H1 (cell line): ENCODE measurements at regions not wholly inside any gene's neighbourhood (a gene's known extent, or its start where the extent isn't known, plus 50 kb on each side); places are given as distances from the start of the nearest gene placed in this dataset.

Experiments
- CTCF ChIA-PET: fragments of 300-600 bp; sonication (Branson Sonifier 250); formaldehyde crosslinking; loops from one replicate; lab custom pipeline; 2021; ENCODE audit not compliant: partially characterized antibody; lab: Charles Lee
- POLR2A ChIA-PET: fragments of 300-600 bp; sonication (Branson Sonifier 250); formaldehyde crosslinking; loops from one replicate; lab custom pipeline; 2021; ENCODE audit warnings: inconsistent platforms; ENCODE audit not compliant: partially characterized antibody; lab: Charles Lee
- DNase-seq, 2 experiments: peaks; one replicate each; pipeline versions ENCODE4 v3.0.0 to v3.0.0-alpha.2; 2010 to 2022; ENCODE audit warnings: low spot score in 2 of 2, low read depth in 1 of 2, mixed read lengths in 1 of 2
- FAIRE-seq: peaks from 2 replicates; lab custom pipeline; 2011; peaks lifted over from hg19 to GRCh38; lab: Jason Lieb, UNC
- H2AFZ ChIP-seq: 2 replicates; pipeline ENCODE4 v1.8.1; 2012; ENCODE audit warnings: low read length, inconsistent platforms
- H2AK5ac ChIP-seq: 2 replicates; pipeline ENCODE4 v1.6.1; 2013; ENCODE audit warnings: low read depth, low read length
- H2BK120ac ChIP-seq: replicated peaks from 2 replicates; pipeline ENCODE3; 2013; ENCODE audit warnings: low read depth, low read length, inconsistent platforms
- H2BK12ac ChIP-seq: 2 replicates; pipeline ENCODE4 v1.6.1; 2013; ENCODE audit warnings: low read depth, low read length
- H2BK15ac ChIP-seq: 2 replicates; pipeline ENCODE4 v1.6.1; 2013; ENCODE audit warnings: low read length
- H2BK20ac ChIP-seq: 2 replicates; pipeline ENCODE4 v1.6.1; 2013; ENCODE audit warnings: low read length
- H2BK5ac ChIP-seq: 2 replicates; pipeline ENCODE4 v1.6.1; 2013; ENCODE audit warnings: low read depth, low read length
- H3K14ac ChIP-seq: 2 replicates; pipeline ENCODE4 v1.6.1; 2013; ENCODE audit warnings: inconsistent platforms; ENCODE audit not compliant: insufficient read length
- H3K18ac ChIP-seq: 2 replicates; pipeline ENCODE4 v1.6.1; 2013; ENCODE audit warnings: low read length; ENCODE audit errors: extremely low read depth
- H3K23ac ChIP-seq: 2 replicates; pipeline ENCODE4 v1.6.1; 2013; ENCODE audit warnings: inconsistent platforms; ENCODE audit not compliant: insufficient read length
- H3K23me2 ChIP-seq: 2 replicates; pipeline ENCODE4 v1.6.1; 2013; ENCODE audit warnings: low read depth, low read length
- H3K27ac ChIP-seq: 2 replicates; pipeline ENCODE4 v1.6.1; 2011; ENCODE audit warnings: low read depth, low read length, inconsistent platforms
- H3K27me3 ChIP-seq, 4 experiments: replicated peaks in 1 of 4; 1 replicate in 1 of 4; 2 replicates in 3 of 4; pipeline versions ENCODE4 v1.6.1 to v1.8.1; 2011 to 2013; ENCODE audit warnings: low read length in 3 of 4, mild to moderate bottlenecking in 3 of 4, inconsistent platforms in 2 of 4, mixed read lengths in 2 of 4, moderate library complexity in 1 of 4; ENCODE audit not compliant: control insufficient read depth in 3 of 4, insufficient read depth in 3 of 4; ENCODE audit errors: extremely low read depth in 1 of 4
- H3K36me3 ChIP-seq, 4 experiments: 2 replicates each; pipeline versions ENCODE4 v1.6.1 to v1.8.1; 2011 to 2013; ENCODE audit warnings: mild to moderate bottlenecking in 4 of 4, low read length in 3 of 4, moderate library complexity in 2 of 4, control low read depth in 1 of 4, inconsistent platforms in 1 of 4; ENCODE audit not compliant: insufficient read depth in 4 of 4, control insufficient read depth in 2 of 4
- H3K4ac ChIP-seq: replicated peaks from 2 replicates; pipeline ENCODE3; 2013; ENCODE audit warnings: low read length, low read depth, mixed read lengths, inconsistent platforms; ENCODE audit not compliant: insufficient read length
- H3K4me1 ChIP-seq, 4 experiments: replicated peaks in 1 of 4; 1 replicate in 1 of 4; 2 replicates in 3 of 4; pipeline versions ENCODE4 v1.6.1 to v1.8.1; 2011 to 2013; ENCODE audit warnings: low read length in 3 of 4, inconsistent platforms in 2 of 4, mixed read lengths in 1 of 4; ENCODE audit not compliant: insufficient read depth in 4 of 4, control insufficient read depth in 3 of 4
- H3K4me2 ChIP-seq, 2 experiments: 2 replicates each; pipeline versions ENCODE4 v1.6.1 to v1.8.1; 2011 to 2013; ENCODE audit warnings: low read depth in 2 of 2, low read length in 2 of 2, control low read depth in 1 of 2, inconsistent platforms in 1 of 2, mild to moderate bottlenecking in 1 of 2; ENCODE audit not compliant: insufficient read depth in 1 of 2
- H3K4me3 ChIP-seq, 4 experiments: fragments of 200-600, 300-600 bp in 1 of 4; sonication (generic), shearing (Covaris generic), sonication (Bioruptor Twin) in 1 of 4; 2 replicates each; pipeline versions ENCODE4 v1.5.1 to v1.8.1; 2011 to 2016; ENCODE audit warnings: low read length in 4 of 4, low read depth in 3 of 4, control low read depth in 2 of 4, inconsistent platforms in 2 of 4, mild to moderate bottlenecking in 2 of 4, mixed read lengths in 1 of 4, moderate library complexity in 1 of 4; ENCODE audit not compliant: insufficient read depth in 2 of 4; ENCODE audit errors: extremely low read depth in 1 of 4
- H3K56ac ChIP-seq: replicated peaks from 2 replicates; pipeline ENCODE3; 2013; ENCODE audit warnings: low read depth, mild to moderate bottlenecking, mixed read lengths, low read length, inconsistent platforms; ENCODE audit not compliant: insufficient read length
- H3K79me1 ChIP-seq: 2 replicates; pipeline ENCODE4 v1.6.1; 2013; ENCODE audit warnings: low read depth, low read length, control low read depth
- H3K79me2 ChIP-seq, 2 experiments: 2 replicates each; pipeline versions ENCODE4 v1.6.1 to v1.8.1; 2012 to 2013; ENCODE audit warnings: low read length in 2 of 2, mild to moderate bottlenecking in 2 of 2, inconsistent platforms in 1 of 2; ENCODE audit not compliant: insufficient read depth in 2 of 2, control insufficient read depth in 1 of 2
- H3K9ac ChIP-seq, 4 experiments: replicated peaks in 1 of 4; 1 replicate in 1 of 4; 2 replicates in 3 of 4; pipeline versions ENCODE4 v1.6.1 to v1.8.1; 2011 to 2013; ENCODE audit warnings: low read depth in 3 of 4, low read length in 3 of 4, control low read depth in 2 of 4, mild to moderate bottlenecking in 2 of 4, moderate library complexity in 2 of 4, inconsistent platforms in 1 of 4; ENCODE audit errors: extremely low read depth in 1 of 4
- H3K9me3 ChIP-seq, 2 experiments: 2 replicates each; pipeline versions ENCODE4 v1.6.1 to v1.8.1; 2012 to 2013; ENCODE audit warnings: mild to moderate bottlenecking in 2 of 2, moderate library complexity in 2 of 2, control low read depth in 1 of 2, inconsistent platforms in 1 of 2, low read depth in 1 of 2, low read length in 1 of 2, mixed read lengths in 1 of 2; ENCODE audit not compliant: insufficient read depth in 2 of 2
- H4K20me1 ChIP-seq, 2 experiments: replicated peaks in 1 of 2; 2 replicates each; pipeline versions ENCODE3 to v1.8.1; 2011 to 2013; ENCODE audit warnings: inconsistent platforms in 2 of 2, low read length in 2 of 2, mild to moderate bottlenecking in 1 of 2; ENCODE audit not compliant: insufficient read depth in 2 of 2, control insufficient read depth in 1 of 2
- H4K5ac ChIP-seq: 2 replicates; pipeline ENCODE4 v1.6.1; 2013; ENCODE audit warnings: low read length, low read depth, mixed read lengths, inconsistent platforms; ENCODE audit not compliant: insufficient read length
- H4K8ac ChIP-seq: 2 replicates; pipeline ENCODE4 v1.8.0; 2013; ENCODE audit warnings: mild to moderate bottlenecking, moderate library complexity, low read length, inconsistent platforms; ENCODE audit not compliant: insufficient read depth; ENCODE audit errors: extremely low read depth
- H4K91ac ChIP-seq: replicated peaks from 2 replicates; pipeline ENCODE3; 2013; ENCODE audit warnings: low read length, mixed read lengths, inconsistent platforms; ENCODE audit not compliant: insufficient read length
- CTBP2 ChIP-seq: IDR thresholded peaks from 2 replicates; pipeline ENCODE4 v1.7.0; 2011; ENCODE audit warnings: borderline replicate concordance, mild to moderate bottlenecking, moderate library complexity, mixed read lengths, low read length; ENCODE audit not compliant: insufficient read depth, insufficient read length
- EP300 ChIP-seq, 2 experiments: IDR thresholded peaks; 1 replicate in 1 of 2; 2 replicates in 1 of 2; pipeline ENCODE4 v1.6.1; 2011 to 2012; ENCODE audit warnings: low read depth in 2 of 2, low read length in 2 of 2, mild to moderate bottlenecking in 2 of 2, borderline replicate concordance in 1 of 2, inconsistent platforms in 1 of 2, moderate library complexity in 1 of 2
- EZH2 ChIP-seq: fragments of 200-600 bp; sonication (generic); IDR thresholded peaks from 2 replicates; pipeline ENCODE4 v1.7.1; 2012; ENCODE audit warnings: low read depth, mild to moderate bottlenecking, moderate library complexity, low read length, inconsistent platforms; ENCODE audit not compliant: severe bottlenecking
- GTF2F1 ChIP-seq: IDR thresholded peaks from 2 replicates; pipeline ENCODE4 v1.6.1; 2012; ENCODE audit warnings: low read depth, low read length, improper control_type of control experiment, borderline replicate concordance
- NANOG ChIP-seq: IDR thresholded peaks from 2 replicates; pipeline ENCODE4 v1.6.1; 2011; ENCODE audit warnings: low read length, low read depth, mild to moderate bottlenecking, inconsistent platforms; ENCODE audit not compliant: insufficient read depth, poor library complexity, severe bottlenecking
- RAD21 ChIP-seq, 2 experiments: IDR thresholded peaks in 1 of 2; conservative IDR thresholded peaks in 1 of 2; 2 replicates each; pipeline ENCODE4 v1.6.1; 2011; ENCODE audit warnings: low read depth in 2 of 2, low read length in 2 of 2, improper control_type of control experiment in 1 of 2, inconsistent platforms in 1 of 2, mild to moderate bottlenecking in 1 of 2, moderate library complexity in 1 of 2
- RBBP5 ChIP-seq: IDR thresholded peaks from 2 replicates; pipeline ENCODE4 v1.7.1; 2012; ENCODE audit warnings: low read depth, mild to moderate bottlenecking, inconsistent platforms, low read length, moderate library complexity, borderline replicate concordance
- SP2 ChIP-seq: IDR thresholded peaks from 2 replicates; pipeline ENCODE4 v1.6.1; 2012; ENCODE audit warnings: mild to moderate bottlenecking, low read length, inconsistent platforms
- SRF ChIP-seq: IDR thresholded peaks from 2 replicates; pipeline ENCODE4 v1.6.1; 2011; ENCODE audit warnings: mild to moderate bottlenecking, low read depth, low read length, moderate library complexity
- YY1 ChIP-seq: IDR thresholded peaks from 2 replicates; pipeline ENCODE4 v1.6.1; 2011; ENCODE audit warnings: low read depth, mild to moderate bottlenecking, low read length
- whole genome bisulfite sequencing, 2 experiments: shearing (Covaris generic) in 1 of 2; methylation state at CpG; one replicate each; pipeline versions ENCODE4 v1.1.6 to v1.1.7; 2013 to 2015; ENCODE audit warnings: low lambda C conversion rate in 2 of 2, mixed read lengths in 2 of 2, inconsistent platforms in 1 of 2, low coverage in 1 of 2, missing lambda C conversion rate in 1 of 2; ENCODE audit not compliant: insufficient replicate concordance in 2 of 2, insufficient coverage in 1 of 2, insufficient read length in 1 of 2; ENCODE audit errors: extremely low coverage in 1 of 2, missing lambda C conversion rate in 1 of 2; 5-methylcytosine and 5-hydroxymethylcytosine counted together

GRCh38 chr4:81272671-81273070 is 57.6 kb upstream of the PRKG2 start:
- CTCF ChIA-PET, result interaction anchor here (4.0 kb wide), 1 partner anchor 11 kb away, joined by 23 read pairs; no protein-coding TSS in a partner anchor
- no peak overlapping the region for H2BK20ac ChIP-seq
- no peak overlapping the region for H2AK5ac ChIP-seq
- no peaks in the 10 kb centered on the region for H3K79me2 ChIP-seq
- no peak overlapping the region for H2BK15ac ChIP-seq
- H3K4me1 ChIP-seq, result no peaks in the 10 kb centered on the region
- no peak overlapping the region for H4K8ac ChIP-seq
- H3K18ac ChIP-seq, result no peak overlapping the region
- FAIRE-seq (no peak), DNase-seq (no peak)
- no peak overlapping the region for H4K91ac ChIP-seq
- no peak overlapping the region for H3K9ac ChIP-seq
- H3K56ac ChIP-seq, result no peak overlapping the region
- no peaks in the 10 kb centered on the region for H4K20me1 ChIP-seq
- H4K5ac ChIP-seq, result no peak overlapping the region
- no peak overlapping the region for H3K23ac ChIP-seq
- WGBS, 2 experiments, result 77% methylated on average over 1 of the region's 1 CpG; no CpG with 5 or more reads in 1 of the 2 experiments
- POLR2A ChIA-PET, result no interaction called here
- no peak overlapping the region for H3K4me3 ChIP-seq
- no peaks in the 10 kb centered on the region for H3K27me3 ChIP-seq
- H3K79me1 ChIP-seq, result no peaks in the 10 kb centered on the region
- no peak overlapping the region for H2BK120ac ChIP-seq
- no peak overlapping the region for H2BK12ac ChIP-seq
- no peaks in the 10 kb centered on the region for H3K23me2 ChIP-seq
- no peaks in the 10 kb centered on the region for H3K36me3 ChIP-seq
- no peak overlapping the region for H3K4ac ChIP-seq
- H3K9me3 ChIP-seq, result no peaks in the 10 kb centered on the region
- H3K4me2 ChIP-seq, result no peak overlapping the region
- no peak overlapping the region for H2AFZ ChIP-seq
- H3K27ac ChIP-seq, result no peak overlapping the region
- no peak overlapping the region for H3K14ac ChIP-seq
- H2BK5ac ChIP-seq, result no peak overlapping the region
- TF ChIP-seq GTF2F1, result no peak
- TF ChIP-seq CTBP2, result no peak
- no peak for TF ChIP-seq EZH2
- TF ChIP-seq RBBP5, result no peak
- no peak for TF ChIP-seq NANOG
- no peak for TF ChIP-seq RAD21 (IDR thresholded peaks at IDR 0.05 in 1 of 2, conservative IDR thresholded peaks at IDR 0.05 in 1 of 2; ENCODE audit: low read depth in 2 of 2, low read length in 2 of 2)
- TF ChIP-seq SP2, result no peak
- no peak for TF ChIP-seq YY1
- no peak for TF ChIP-seq EP300 (IDR thresholded peaks at IDR 0.05; ENCODE audit: borderline replicate concordance in 1 of 2, low read depth in 2 of 2, low read length in 2 of 2)
- TF ChIP-seq SRF, result no peak
